IMR-90 (cell line): ENCODE measurements at regions not wholly inside any gene's neighbourhood (a gene's known extent, or its start where the extent isn't known, plus 50 kb on each side); places are given as distances from the start of the nearest gene placed in this dataset.
A peak's percentile ranks its signal among the peaks of the same experiment; 100 is the strongest.

ENCODE experiments used
- ATAC-seq: fragments of 200-7000 bp; cut with Tn5 transposase; 2 replicates; pipeline ENCODE4 v1.9.1; 2020; ENCODE audit warnings: low read depth, mild to moderate bottlenecking, moderate library complexity
- BruUV-seq: library from RNA; stranded (reverse); fragments of 400-500 nt; replicated peaks from 2 replicates; lab custom pipeline; 2021; lab: Mats Ljungman, UMichigan
- CTCF ChIA-PET: fragments of 300-600 bp; formaldehyde crosslinking; extraction: SDS; loops from one replicate; lab custom pipeline; 2021; ENCODE audit warnings: antibody characterized with exemption; lab: Yijun Ruan, JAX
- POLR2A ChIA-PET: fragments of 300-600 bp; sonication (Branson Sonifier 250); formaldehyde crosslinking; loops from one replicate; lab custom pipeline; 2022; ENCODE audit warnings: antibody characterized with exemption; ENCODE audit not compliant: unreplicated experiment; lab: Charles Lee
- DNase-seq: peaks from one replicate; pipeline ENCODE4 v3.0.0; 2013
- H2AFZ ChIP-seq: replicated peaks from 2 replicates; pipeline ENCODE3; 2013; ENCODE audit warnings: low read length, mild to moderate bottlenecking; ENCODE audit not compliant: poor library complexity
- H2AK5ac ChIP-seq: 2 replicates; pipeline ENCODE4 v1.6.1; 2013; ENCODE audit warnings: low read depth, low read length, inconsistent platforms
- H2AK9ac ChIP-seq: replicated peaks from 2 replicates; pipeline ENCODE3; 2013; ENCODE audit warnings: mild to moderate bottlenecking, low read depth, low read length, moderate library complexity; ENCODE audit not compliant: poor library complexity
- H2BK120ac ChIP-seq: 2 replicates; pipeline ENCODE4 v1.6.1; 2013; ENCODE audit warnings: low read depth, low read length, inconsistent platforms
- H2BK15ac ChIP-seq: 3 replicates; pipeline ENCODE4 v1.6.1; 2013; ENCODE audit warnings: low read depth, low read length, inconsistent platforms
- H2BK20ac ChIP-seq: 2 replicates; pipeline ENCODE4 v1.6.1; 2013; ENCODE audit warnings: low read depth, mild to moderate bottlenecking, inconsistent platforms, low read length, moderate library complexity
- H2BK5ac ChIP-seq: 2 replicates; pipeline ENCODE4 v1.6.1; 2013; ENCODE audit warnings: mild to moderate bottlenecking, low read depth, low read length, inconsistent platforms; ENCODE audit not compliant: poor library complexity, severe bottlenecking
- H3K14ac ChIP-seq: replicated peaks from 2 replicates; pipeline ENCODE4 v1.6.1; 2013; ENCODE audit warnings: low read depth, low read length, inconsistent platforms
- H3K18ac ChIP-seq: 2 replicates; pipeline ENCODE4 v1.6.1; 2013; ENCODE audit warnings: low read depth, low read length, control low read depth
- H3K23ac ChIP-seq: 2 replicates; pipeline ENCODE4 v1.6.1; 2013; ENCODE audit warnings: low read depth, low read length, inconsistent platforms
- H3K27ac ChIP-seq: 2 replicates; pipeline ENCODE4 v1.5.1; 2013; ENCODE audit warnings: mild to moderate bottlenecking, control low read depth, low read length; ENCODE audit not compliant: insufficient read depth
- H3K27me3 ChIP-seq: 2 replicates; pipeline ENCODE4 v1.6.1; 2013; ENCODE audit warnings: low read length; ENCODE audit not compliant: control insufficient read depth, insufficient read depth
- H3K36me3 ChIP-seq: 2 replicates; pipeline ENCODE4 v1.6.1; 2013; ENCODE audit warnings: low read length, mixed read lengths; ENCODE audit not compliant: control insufficient read depth, insufficient read depth
- H3K4ac ChIP-seq: 2 replicates; pipeline ENCODE4 v1.6.1; 2013; ENCODE audit warnings: low read depth, low read length, inconsistent platforms
- H3K4me1 ChIP-seq: 2 replicates; pipeline ENCODE4 v1.6.1; 2013; ENCODE audit warnings: low read length, mixed read lengths; ENCODE audit not compliant: control insufficient read depth, insufficient read depth
- H3K4me2 ChIP-seq: 2 replicates; pipeline ENCODE4 v1.6.1; 2013; ENCODE audit warnings: low read depth, mild to moderate bottlenecking, control low read depth, low read length, moderate library complexity
- H3K4me3 ChIP-seq: 2 replicates; pipeline ENCODE4 v1.5.1; 2013; ENCODE audit warnings: low read depth, mild to moderate bottlenecking, control low read depth, low read length, moderate library complexity; ENCODE audit not compliant: insufficient read depth
- H3K56ac ChIP-seq: 2 replicates; pipeline ENCODE4 v1.6.1; 2013; ENCODE audit warnings: low read length, inconsistent platforms; ENCODE audit not compliant: insufficient read depth; ENCODE audit errors: extremely low read depth
- H3K79me1 ChIP-seq, 2 experiments: 2 replicates each; pipeline ENCODE4 v1.6.1; 2013; ENCODE audit warnings: low read length in 2 of 2, inconsistent platforms in 1 of 2, low read depth in 1 of 2
- H3K9ac ChIP-seq: 2 replicates; pipeline ENCODE4 v1.6.1; 2013; ENCODE audit warnings: low read depth, low read length, control low read depth
- H3K9me1 ChIP-seq: 2 replicates; pipeline ENCODE4 v1.6.1; 2013; ENCODE audit warnings: low read length, inconsistent platforms; ENCODE audit not compliant: insufficient read depth
- H3K9me3 ChIP-seq: 2 replicates; pipeline ENCODE4 v1.6.1; 2013; ENCODE audit warnings: low read length; ENCODE audit not compliant: control insufficient read depth, insufficient read depth
- H4K20me1 ChIP-seq: 2 replicates; pipeline ENCODE4 v1.6.1; 2013; ENCODE audit warnings: low read length, inconsistent platforms; ENCODE audit not compliant: insufficient read depth
- H4K5ac ChIP-seq: 2 replicates; pipeline ENCODE4 v1.6.1; 2013; ENCODE audit warnings: mild to moderate bottlenecking, low read depth, low read length, control low read depth
- H4K8ac ChIP-seq, 2 experiments: 2 replicates each; pipeline ENCODE4 v1.6.1; 2013; ENCODE audit warnings: low read depth in 2 of 2, low read length in 2 of 2, control low read depth in 1 of 2, inconsistent platforms in 1 of 2
- H4K91ac ChIP-seq: 2 replicates; pipeline ENCODE4 v1.6.1; 2013; ENCODE audit warnings: low read depth, low read length, inconsistent platforms; ENCODE audit not compliant: insufficient read depth
- BHLHE40 ChIP-seq: fragments of 150-350 bp; IDR thresholded peaks from 2 replicates; pipeline ENCODE4 v1.6.1; 2016; ENCODE audit warnings: mild to moderate bottlenecking, low read depth, low read length
- CEBPB ChIP-seq: IDR thresholded peaks from 2 replicates; pipeline ENCODE4 v1.6.1; 2012; ENCODE audit warnings: low read depth, low read length, improper control_type of control experiment
- CHD1 ChIP-seq: IDR thresholded peaks from 2 replicates; pipeline ENCODE4 v1.6.1; 2012; ENCODE audit warnings: low read depth, low read length, improper control_type of control experiment
- CTCF ChIP-seq: conservative IDR thresholded peaks from 2 replicates; pipeline ENCODE4 v1.5.1; 2012; ENCODE audit warnings: mild to moderate bottlenecking, low read depth, low read length, improper control_type of control experiment
- FOS ChIP-seq: fragments of 150-350 bp; IDR thresholded peaks from 2 replicates; pipeline ENCODE4 v1.6.1; 2016; ENCODE audit warnings: low read depth, low read length
- MAFK ChIP-seq: IDR thresholded peaks from 2 replicates; pipeline ENCODE4 v1.6.1; 2012; ENCODE audit warnings: low read depth, low read length, improper control_type of control experiment
- MAZ ChIP-seq: IDR thresholded peaks from 2 replicates; pipeline ENCODE4 v1.6.1; 2012; ENCODE audit warnings: low read depth, mild to moderate bottlenecking, low read length, improper control_type of control experiment, moderate library complexity, borderline replicate concordance
- MXI1 ChIP-seq: IDR thresholded peaks from 2 replicates; pipeline ENCODE4 v1.6.1; 2012; ENCODE audit warnings: low read depth, mild to moderate bottlenecking, low read length, moderate library complexity, borderline replicate concordance
- NFE2L2 ChIP-seq: fragments of 150-350 bp; IDR thresholded peaks from 2 replicates; pipeline ENCODE4 v1.6.1; 2016; ENCODE audit warnings: low read depth, mild to moderate bottlenecking, low read length
- POLR2A ChIP-seq: IDR thresholded peaks from 2 replicates; pipeline ENCODE4 v1.6.1; 2012; ENCODE audit warnings: mild to moderate bottlenecking, low read depth, low read length
- RAD21 ChIP-seq: IDR thresholded peaks from 2 replicates; pipeline ENCODE4 v1.6.1; 2012; ENCODE audit warnings: low read length, improper control_type of control experiment
- RCOR1 ChIP-seq: IDR thresholded peaks from 2 replicates; pipeline ENCODE4 v1.6.1; 2012; ENCODE audit warnings: mild to moderate bottlenecking, low read length, improper control_type of control experiment; ENCODE audit not compliant: insufficient replicate concordance
- RFX5 ChIP-seq: IDR thresholded peaks from 2 replicates; pipeline ENCODE4 v1.8.0; 2012; ENCODE audit warnings: low read depth, mild to moderate bottlenecking, low read length, moderate library complexity
- SMC3 ChIP-seq: fragments of 150-350 bp; IDR thresholded peaks from 2 replicates; pipeline ENCODE4 v1.6.1; 2016; ENCODE audit warnings: low read depth, mild to moderate bottlenecking, antibody characterized with exemption, low read length, moderate library complexity
- WGBS, 2 experiments: methylation state at CpG; one replicate each; pipeline versions ENCODE4 v1.1.5 to v1.1.7; 2013; ENCODE audit warnings: missing lambda C conversion rate in 2 of 2; ENCODE audit not compliant: insufficient read length in 1 of 2; ENCODE audit errors: extremely low coverage in 2 of 2; 5-methylcytosine and 5-hydroxymethylcytosine counted together
- dilution Hi-C: fragments of 300-500 bp; cut with HindIII; formaldehyde crosslinking; loops from one replicate; pipeline ENCODE4 v1.14.3; 2018; ENCODE audit warnings: low sequenced_read_pairs; ENCODE audit not compliant: unreplicated experiment
- in situ Hi-C: fragments of 300-500 bp; cut with MboI; formaldehyde crosslinking; loops from 3 replicates; pipeline ENCODE4 v1.14.3; 2019; ENCODE audit warnings: low sequenced_read_pairs, inconsistent platforms, mixed read lengths
- intact Hi-C: fragments of 100-400 bp; cut with micrococcal nuclease; formaldehyde crosslinking; loops from 2 replicates; pipeline ENCODE4 v1.10.0; 2022
- TF ChIP-seq, protein P1 (sequence below): fragments of 150-350 bp; IDR thresholded peaks from 2 replicates; pipeline ENCODE4 v1.6.1; 2016; ENCODE audit warnings: low read depth, mild to moderate bottlenecking, low read length, moderate library complexity, borderline replicate concordance
- TF ChIP-seq, protein P2 (sequence below): fragments of 150-350 bp; IDR thresholded peaks from 2 replicates; pipeline ENCODE4 v1.6.1; 2017; ENCODE audit warnings: mild to moderate bottlenecking, antibody characterized with exemption, low read length, low read depth

- Histone ChIP-seq H3K18ac (no peak overlapping the region; the same call in 1 of the 2 replicates), H3K9me1 (no peaks in the 10 kb centered on the region), H2BK15ac (no peak overlapping the region), H2AK5ac (no peak overlapping the region), H3K9me3 (no peaks in the 10 kb centered on the region), H2AK9ac (no peak overlapping the region), H4K8ac (no peak overlapping the region), H3K4me2 (peak overlapping the region; percentile 70), H3K4me3 (no peak overlapping the region), H4K20me1 (no peaks in the 10 kb centered on the region), H2BK5ac (no peak overlapping the region), H4K91ac (no peak overlapping the region), H3K36me3 (no peaks in the 10 kb centered on the region), H4K5ac (0 out of 2 replicates have a peak overlapping the region, but pooled peaks have one; percentile 2), H2BK20ac (no peak overlapping the region), H3K79me1 (no peaks in the 10 kb centered on the region), H3K27ac (no peak overlapping the region; the same call in 1 of the 2 replicates), H3K4ac (no peak overlapping the region), H3K4me1 (0 out of 2 replicates have a peak, but pooled peaks cover 3% of the 10 kb centered on the region), H3K9ac (no peak overlapping the region), H3K23ac (no peak overlapping the region), H3K27me3 (no peaks in the 10 kb centered on the region), H2AFZ (no peak overlapping the region), H2BK120ac (no peak overlapping the region), H3K14ac (no peak overlapping the region), H3K56ac (no peak overlapping the region)
- 17% methylated on average over 2 of the region's 7 CpGs; no CpG with 5 or more reads in 1 of the 2 experiments for WGBS, 2 experiments
- dilution Hi-C loops = no loop called here
- intact Hi-C loops = loop anchor here (10.0 kb wide), 1 partner anchor 330 kb away; no protein-coding TSS in a partner anchor
- no TSS peak for BruUV-seq
- TF ChIP-seq MAZ (no peak), MXI1 (no peak), BHLHE40 (no peak), POLR2A (no peak), CTCF (no peak), SMC3 (no peak), RFX5 (no peak), RCOR1 (no peak), CEBPB (no peak), MAFK (no peak), RAD21 (no peak), FOS (no peak), CHD1 (no peak), NFE2L2 (no peak)
- TF ChIP-seq, protein P1, sequence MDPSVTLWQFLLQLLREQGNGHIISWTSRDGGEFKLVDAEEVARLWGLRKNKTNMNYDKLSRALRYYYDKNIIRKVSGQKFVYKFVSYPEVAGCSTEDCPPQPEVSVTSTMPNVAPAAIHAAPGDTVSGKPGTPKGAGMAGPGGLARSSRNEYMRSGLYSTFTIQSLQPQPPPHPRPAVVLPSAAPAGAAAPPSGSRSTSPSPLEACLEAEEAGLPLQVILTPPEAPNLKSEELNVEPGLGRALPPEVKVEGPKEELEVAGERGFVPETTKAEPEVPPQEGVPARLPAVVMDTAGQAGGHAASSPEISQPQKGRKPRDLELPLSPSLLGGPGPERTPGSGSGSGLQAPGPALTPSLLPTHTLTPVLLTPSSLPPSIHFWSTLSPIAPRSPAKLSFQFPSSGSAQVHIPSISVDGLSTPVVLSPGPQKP = no peak
- TF ChIP-seq, protein P2, sequence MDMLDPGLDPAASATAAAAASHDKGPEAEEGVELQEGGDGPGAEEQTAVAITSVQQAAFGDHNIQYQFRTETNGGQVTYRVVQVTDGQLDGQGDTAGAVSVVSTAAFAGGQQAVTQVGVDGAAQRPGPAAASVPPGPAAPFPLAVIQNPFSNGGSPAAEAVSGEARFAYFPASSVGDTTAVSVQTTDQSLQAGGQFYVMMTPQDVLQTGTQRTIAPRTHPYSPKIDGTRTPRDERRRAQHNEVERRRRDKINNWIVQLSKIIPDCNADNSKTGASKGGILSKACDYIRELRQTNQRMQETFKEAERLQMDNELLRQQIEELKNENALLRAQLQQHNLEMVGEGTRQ = no peak
- in situ Hi-C loops = no loop called here
- DNase-seq = peak; percentile 47
- ATAC-seq = peak; percentile 77
- ChIA-PET POLR2A (no interaction called here), CTCF (interaction anchor here (0.6 kb wide), 1 partner anchor 62 kb away, joined by 3 read pairs; no protein-coding TSS in a partner anchor)
These were observed 933.0 kb downstream of the TLE4 start for GRCh38 chr9:80504601-80505230.
